ENCODE measurements at regions not wholly inside any gene's neighbourhood (a gene's known extent, or its start where the extent isn't known, plus 50 kb on each side); places are given as distances from the start of the nearest gene placed in this dataset.

DNA sequence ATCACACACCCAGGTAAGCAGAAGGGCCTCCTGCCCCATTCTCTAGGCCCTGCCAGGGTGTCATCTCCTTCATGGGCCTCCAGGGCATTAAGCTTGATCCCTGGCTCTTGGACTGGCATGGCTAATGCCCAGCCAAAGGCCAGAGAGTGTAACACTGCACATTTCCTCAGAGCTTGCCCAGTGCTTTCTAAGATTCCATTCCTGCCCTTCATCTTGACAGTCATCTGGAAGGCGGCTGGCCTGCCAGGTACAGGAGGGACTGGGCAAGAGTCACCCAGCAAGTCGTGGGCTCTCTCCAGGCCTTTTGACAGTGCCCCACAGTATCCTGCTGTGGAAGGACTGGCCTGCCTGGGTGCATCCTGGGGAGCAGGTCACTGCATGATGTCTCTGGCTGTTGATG lies 268.9 kb downstream of the HAUS1 start:
- Histone ChIP-seq H3K9me3 (ENCODE audit: control insufficient read depth in 1 of 2, low read length in 2 of 2) (no peaks in the 10 kb centered on the region), H3K27me3 (ENCODE audit: low read depth, low read length) (no peaks in the 10 kb centered on the region), H3K4me1 (ENCODE audit: control insufficient read depth in 1 of 2, insufficient read depth in 2 of 2, low read length in 2 of 2) (no peaks in the 10 kb centered on the region), H3K4me3 (ENCODE audit: low read depth in 1 of 2, low read length in 2 of 2) (no peak overlapping the region), H3K27ac (ENCODE audit: low read length) (no peak overlapping the region), H3K36me3 (ENCODE audit: control insufficient read depth in 1 of 2, insufficient read depth in 2 of 2, low read length in 2 of 2) (no peaks in the 10 kb centered on the region)

DNA sequence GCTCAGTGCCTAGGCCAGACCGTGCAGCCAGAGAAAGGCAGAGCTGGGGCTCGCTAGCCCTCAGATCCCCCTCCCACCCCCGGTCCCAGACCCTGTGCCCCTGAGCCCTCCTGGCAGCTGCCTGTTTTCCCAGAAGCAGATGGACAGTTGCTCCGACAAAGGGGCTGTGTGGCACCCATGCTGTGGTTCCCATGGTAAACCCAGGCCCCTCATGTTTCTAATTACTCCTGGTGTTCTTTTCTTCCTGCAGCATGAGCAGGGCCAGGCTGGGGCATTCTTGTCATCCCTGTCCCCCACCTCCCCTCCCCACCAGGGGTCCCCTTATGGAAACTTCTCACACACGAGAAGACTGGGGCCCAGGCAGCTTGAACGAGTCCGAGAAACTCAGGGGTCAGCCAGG lies 269.6 kb downstream of the HAUS1 start:
- Histone ChIP-seq H3K27ac (ENCODE audit: low read length) (no peak overlapping the region), H3K36me3 (ENCODE audit: control insufficient read depth in 1 of 2, insufficient read depth in 2 of 2, low read length in 2 of 2) (no peaks in the 10 kb centered on the region), H3K9me3 (ENCODE audit: control insufficient read depth in 1 of 2, low read length in 2 of 2) (no peaks in the 10 kb centered on the region), H3K4me1 (ENCODE audit: control insufficient read depth in 1 of 2, insufficient read depth in 2 of 2, low read length in 2 of 2) (no peaks in the 10 kb centered on the region), H3K4me3 (ENCODE audit: low read depth in 1 of 2, low read length in 2 of 2) (no peak overlapping the region), H3K27me3 (ENCODE audit: low read depth, low read length) (no peaks in the 10 kb centered on the region)

- no peaks in the 10 kb centered on the region for H3K27me3 ChIP-seq (ENCODE audit: low read depth, low read length)
- no peak overlapping the region for H3K27ac ChIP-seq (ENCODE audit: low read length)
- no peaks in the 10 kb centered on the region for H3K4me1 ChIP-seq (ENCODE audit: control insufficient read depth in 1 of 2, insufficient read depth in 2 of 2, low read length in 2 of 2)
- H3K4me3 ChIP-seq (ENCODE audit: low read depth in 1 of 2, low read length in 2 of 2): no peak overlapping the region
- no peaks in the 10 kb centered on the region for H3K36me3 ChIP-seq (ENCODE audit: control insufficient read depth in 1 of 2, insufficient read depth in 2 of 2, low read length in 2 of 2)
- no peaks in the 10 kb centered on the region for H3K9me3 ChIP-seq (ENCODE audit: control insufficient read depth in 1 of 2, low read length in 2 of 2)
Observed at GRCh38 chr18:46374850-46375249, 270.7 kb downstream of the HAUS1 start.

GRCh38 chr18:46377557-46377956 lies 273.4 kb downstream of the HAUS1 start:
- H3K9me3 ChIP-seq (ENCODE audit: control insufficient read depth in 1 of 2, low read length in 2 of 2): no peaks in the 10 kb centered on the region
- H3K4me1 ChIP-seq (ENCODE audit: control insufficient read depth in 1 of 2, insufficient read depth in 2 of 2, low read length in 2 of 2): no peaks in the 10 kb centered on the region
- no peaks in the 10 kb centered on the region for H3K27me3 ChIP-seq (ENCODE audit: low read depth, low read length)
- H3K4me3 ChIP-seq (ENCODE audit: low read depth in 1 of 2, low read length in 2 of 2): no peak overlapping the region
- no peaks in the 10 kb centered on the region for H3K36me3 ChIP-seq (ENCODE audit: control insufficient read depth in 1 of 2, insufficient read depth in 2 of 2, low read length in 2 of 2)
- H3K27ac ChIP-seq (ENCODE audit: low read length): no peak overlapping the region

- Histone ChIP-seq H3K4me1 (ENCODE audit: control insufficient read depth in 1 of 2, insufficient read depth in 2 of 2, low read length in 2 of 2) (no peaks in the 10 kb centered on the region), H3K36me3 (ENCODE audit: control insufficient read depth in 1 of 2, insufficient read depth in 2 of 2, low read length in 2 of 2) (no peaks in the 10 kb centered on the region), H3K27me3 (ENCODE audit: low read depth, low read length) (no peaks in the 10 kb centered on the region), H3K27ac (ENCODE audit: low read length) (no peak overlapping the region), H3K4me3 (ENCODE audit: low read depth in 1 of 2, low read length in 2 of 2) (no peak overlapping the region), H3K9me3 (ENCODE audit: control insufficient read depth in 1 of 2, low read length in 2 of 2) (no peaks in the 10 kb centered on the region)
Observed at GRCh38 chr18:46378126-46378863, 274.1 kb downstream of the HAUS1 start.

DNA sequence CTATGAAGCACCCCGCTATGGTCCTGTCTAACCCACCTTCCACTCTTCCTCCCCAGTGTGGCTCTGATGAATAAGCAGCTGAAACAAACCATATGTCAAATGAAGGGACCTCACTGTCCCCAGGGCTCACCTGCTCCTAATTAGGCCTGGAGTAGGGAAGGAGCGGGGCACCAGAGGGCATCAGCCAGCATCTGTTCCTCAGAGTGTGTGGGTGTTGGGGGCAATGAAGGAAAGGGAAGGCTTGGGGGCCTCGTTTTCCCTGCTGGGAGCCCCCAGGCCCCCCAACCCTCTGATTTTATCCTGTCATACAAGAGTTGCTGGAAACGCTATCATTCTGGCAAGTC lies 274.7 kb downstream of the HAUS1 start:
- no peaks in the 10 kb centered on the region for H3K9me3 ChIP-seq (ENCODE audit: control insufficient read depth in 1 of 2, low read length in 2 of 2)
- H3K36me3 ChIP-seq (ENCODE audit: control insufficient read depth in 1 of 2, insufficient read depth in 2 of 2, low read length in 2 of 2): no peaks in the 10 kb centered on the region
- H3K4me1 ChIP-seq (ENCODE audit: control insufficient read depth in 1 of 2, insufficient read depth in 2 of 2, low read length in 2 of 2): no peaks in the 10 kb centered on the region
- no peaks in the 10 kb centered on the region for H3K27me3 ChIP-seq (ENCODE audit: low read depth, low read length)
- H3K4me3 ChIP-seq (ENCODE audit: low read depth in 1 of 2, low read length in 2 of 2): no peak overlapping the region
- no peak overlapping the region for H3K27ac ChIP-seq (ENCODE audit: low read length)

- Histone ChIP-seq H3K4me3 (ENCODE audit: low read depth in 1 of 2, low read length in 2 of 2) (no peak overlapping the region), H3K4me1 (ENCODE audit: control insufficient read depth in 1 of 2, insufficient read depth in 2 of 2, low read length in 2 of 2) (no peaks in the 10 kb centered on the region), H3K27ac (ENCODE audit: low read length) (no peak overlapping the region), H3K27me3 (ENCODE audit: low read depth, low read length) (no peaks in the 10 kb centered on the region), H3K9me3 (ENCODE audit: control insufficient read depth in 1 of 2, low read length in 2 of 2) (no peaks in the 10 kb centered on the region), H3K36me3 (ENCODE audit: control insufficient read depth in 1 of 2, insufficient read depth in 2 of 2, low read length in 2 of 2) (no peaks in the 10 kb centered on the region)
Observed at GRCh38 chr18:46379323-46379950, 275.3 kb downstream of the HAUS1 start.

- Histone ChIP-seq H3K4me1 (ENCODE audit: control insufficient read depth in 1 of 2, insufficient read depth in 2 of 2, low read length in 2 of 2) (peaks cover 0 to 20% of the 10 kb centered on the region in 2 donors), H3K36me3 (ENCODE audit: control insufficient read depth in 1 of 2, insufficient read depth in 2 of 2, low read length in 2 of 2) (no peaks in the 10 kb centered on the region), H3K9me3 (ENCODE audit: control insufficient read depth in 1 of 2, low read length in 2 of 2) (no peaks in the 10 kb centered on the region), H3K27me3 (ENCODE audit: low read depth, low read length) (no peaks in the 10 kb centered on the region), H3K27ac (ENCODE audit: low read length) (no peak overlapping the region), H3K4me3 (ENCODE audit: low read depth in 1 of 2, low read length in 2 of 2) (no peak overlapping the region)
Observed at GRCh38 chr18:46385124-46385523, 271.9 kb downstream of the LOXHD1 start.

GRCh38 chr18:46386788-46387187 lies 270.2 kb downstream of the LOXHD1 start:
- Histone ChIP-seq H3K4me1 (ENCODE audit: control insufficient read depth in 1 of 2, insufficient read depth in 2 of 2, low read length in 2 of 2) (peaks cover 0 to 20% of the 10 kb centered on the region in 2 donors), H3K9me3 (ENCODE audit: control insufficient read depth in 1 of 2, low read length in 2 of 2) (no peaks in the 10 kb centered on the region), H3K4me3 (ENCODE audit: low read depth in 1 of 2, low read length in 2 of 2) (no peak overlapping the region), H3K27ac (ENCODE audit: low read length) (no peak overlapping the region), H3K27me3 (ENCODE audit: low read depth, low read length) (no peaks in the 10 kb centered on the region), H3K36me3 (ENCODE audit: control insufficient read depth in 1 of 2, insufficient read depth in 2 of 2, low read length in 2 of 2) (no peaks in the 10 kb centered on the region)

DNA sequence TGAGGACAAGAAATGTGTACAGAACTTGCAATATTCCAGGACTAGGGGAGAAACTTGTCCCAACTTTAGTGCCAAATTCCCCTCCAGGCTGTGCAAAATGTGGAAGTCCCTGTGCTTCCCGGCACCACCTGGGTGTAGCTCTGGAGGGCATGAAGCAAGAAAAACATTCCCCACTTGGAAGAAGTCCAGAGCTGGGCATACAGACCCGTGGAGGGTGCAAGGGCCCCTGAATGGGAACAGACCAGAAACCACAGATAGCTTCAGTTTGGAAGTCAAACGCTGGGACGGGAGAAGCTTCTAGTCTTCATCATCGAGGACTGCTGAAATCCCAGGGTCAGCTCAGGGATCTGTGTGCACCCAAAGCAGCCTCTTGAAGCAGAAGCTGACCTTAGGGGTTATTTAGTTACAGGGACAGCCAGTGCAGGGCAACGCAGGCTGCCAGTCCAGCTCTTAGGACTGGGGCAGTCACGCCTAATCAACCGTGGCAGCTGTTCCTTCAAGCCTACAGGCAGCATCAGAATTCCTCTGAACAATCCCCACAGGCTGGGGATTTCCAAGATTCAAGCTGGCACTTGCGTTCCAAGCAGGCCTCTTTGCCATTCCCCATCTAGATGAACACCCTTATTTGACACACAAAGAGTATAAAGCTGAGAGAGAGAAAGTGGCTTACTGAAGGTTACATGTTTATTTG lies 269.4 kb downstream of the LOXHD1 start:
- no peaks in the 10 kb centered on the region for H3K36me3 ChIP-seq (ENCODE audit: control insufficient read depth in 1 of 2, insufficient read depth in 2 of 2, low read length in 2 of 2)
- H3K9me3 ChIP-seq (ENCODE audit: control insufficient read depth in 1 of 2, low read length in 2 of 2): no peaks in the 10 kb centered on the region
- H3K27me3 ChIP-seq (ENCODE audit: low read depth, low read length): no peaks in the 10 kb centered on the region
- H3K4me1 ChIP-seq (ENCODE audit: control insufficient read depth in 1 of 2, insufficient read depth in 2 of 2, low read length in 2 of 2): peaks cover 0 to 20% of the 10 kb centered on the region in 2 donors
- no peak overlapping the region for H3K4me3 ChIP-seq (ENCODE audit: low read depth in 1 of 2, low read length in 2 of 2)
- H3K27ac ChIP-seq (ENCODE audit: low read length): no peak overlapping the region

GRCh38 chr18:46388286-46388685 lies 268.7 kb downstream of the LOXHD1 start:
- no peaks in the 10 kb centered on the region for H3K9me3 ChIP-seq (ENCODE audit: control insufficient read depth in 1 of 2, low read length in 2 of 2)
- no peaks in the 10 kb centered on the region for H3K27me3 ChIP-seq (ENCODE audit: low read depth, low read length)
- peaks cover 0 to 20% of the 10 kb centered on the region in 2 donors for H3K4me1 ChIP-seq (ENCODE audit: control insufficient read depth in 1 of 2, insufficient read depth in 2 of 2, low read length in 2 of 2)
- H3K4me3 ChIP-seq (ENCODE audit: low read depth in 1 of 2, low read length in 2 of 2): no peak overlapping the region
- H3K36me3 ChIP-seq (ENCODE audit: control insufficient read depth in 1 of 2, insufficient read depth in 2 of 2, low read length in 2 of 2): no peaks in the 10 kb centered on the region
- no peak overlapping the region for H3K27ac ChIP-seq (ENCODE audit: low read length)

Data from muscle layer of duodenum (tissue), 2 donors.